ENCODE measurements at regions not wholly inside any gene's neighbourhood (a gene's known extent, or its start where the extent isn't known, plus 50 kb on each side); places are given as distances from the start of the nearest gene placed in this dataset.
"Not testable (repeated sequence)": the region's sequence is repeated elsewhere in the genome, so short reads cannot be mapped to it uniquely, and the experiment has no call there.

- no peak for DNase-seq (ENCODE audit: low read depth, low spot score)
- Histone ChIP-seq H3K4me1 (ENCODE audit: insufficient read depth, insufficient read length) (no peaks in the 10 kb centered on the region), H3K36me3 (ENCODE audit: insufficient read depth, insufficient read length, low read length) (no peaks in the 10 kb centered on the region), H3K9ac (ENCODE audit: insufficient read length, low read depth) (no peak overlapping the region), H3K4me3 (ENCODE audit: insufficient read length, low read depth) (no peak overlapping the region), H3K9me3 (ENCODE audit: insufficient read depth, low read length) (no peaks in the 10 kb centered on the region), H3K27me3 (ENCODE audit: insufficient read depth, insufficient read length) (no peaks in the 10 kb centered on the region)
- TF ChIP-seq SUZ12 (IDR thresholded peaks at IDR 0.05; ENCODE audit: extremely low read depth, insufficient read depth, insufficient read length) (no peak), YY1 (IDR thresholded peaks at IDR 0.05; ENCODE audit: insufficient read depth, insufficient read length) (no peak), ZNF274 (IDR thresholded peaks at IDR 0.05; ENCODE audit: low read depth, low read length) (no peak)
Measured at GRCh38 chr11:42772886-42773285, 538.9 kb upstream of the API5 start.

- Histone ChIP-seq H3K4me1 (ENCODE audit: insufficient read depth, insufficient read length) (no peaks in the 10 kb centered on the region), H3K4me3 (ENCODE audit: insufficient read length, low read depth) (no peak overlapping the region), H3K36me3 (ENCODE audit: insufficient read depth, insufficient read length, low read length) (no peaks in the 10 kb centered on the region), H3K27me3 (ENCODE audit: insufficient read depth, insufficient read length) (no peaks in the 10 kb centered on the region), H3K9me3 (ENCODE audit: insufficient read depth, low read length) (no peaks in the 10 kb centered on the region), H3K9ac (ENCODE audit: insufficient read length, low read depth) (no peak overlapping the region)
- no peak for DNase-seq (ENCODE audit: low read depth, low spot score)
- TF ChIP-seq YY1 (IDR thresholded peaks at IDR 0.05; ENCODE audit: insufficient read depth, insufficient read length) (no peak), ZNF274 (IDR thresholded peaks at IDR 0.05; ENCODE audit: low read depth, low read length) (no peak), SUZ12 (IDR thresholded peaks at IDR 0.05; ENCODE audit: extremely low read depth, insufficient read depth, insufficient read length) (no peak)
Measured at GRCh38 chr11:42773729-42774128, 538.1 kb upstream of the API5 start.

- no peak overlapping the region for H3K9ac ChIP-seq (ENCODE audit: insufficient read length, low read depth)
- no peak for DNase-seq (ENCODE audit: low read depth, low spot score)
- no peaks in the 10 kb centered on the region for H3K9me3 ChIP-seq (ENCODE audit: insufficient read depth, low read length)
- H3K36me3 ChIP-seq (ENCODE audit: insufficient read depth, insufficient read length, low read length) = no peaks in the 10 kb centered on the region
- no peaks in the 10 kb centered on the region for H3K4me1 ChIP-seq (ENCODE audit: insufficient read depth, insufficient read length)
- H3K4me3 ChIP-seq (ENCODE audit: insufficient read length, low read depth) = no peak overlapping the region
- H3K27me3 ChIP-seq (ENCODE audit: insufficient read depth, insufficient read length) = no peaks in the 10 kb centered on the region
- TF ChIP-seq YY1 (IDR thresholded peaks at IDR 0.05; ENCODE audit: insufficient read depth, insufficient read length) = no peak
- TF ChIP-seq SUZ12 (IDR thresholded peaks at IDR 0.05; ENCODE audit: extremely low read depth, insufficient read depth, insufficient read length) = no peak
- TF ChIP-seq ZNF274 (IDR thresholded peaks at IDR 0.05; ENCODE audit: low read depth, low read length) = no peak
Measured at GRCh38 chr11:42774567-42774966, 537.2 kb upstream of the API5 start.

GRCh38 chr11:42777776-42778175, 534.0 kb upstream of the API5 start:
- Histone ChIP-seq H3K4me1 (ENCODE audit: insufficient read depth, insufficient read length) (no peaks in the 10 kb centered on the region), H3K9me3 (ENCODE audit: insufficient read depth, low read length) (no peaks in the 10 kb centered on the region), H3K9ac (ENCODE audit: insufficient read length, low read depth) (no peak overlapping the region), H3K36me3 (ENCODE audit: insufficient read depth, insufficient read length, low read length) (no peaks in the 10 kb centered on the region), H3K4me3 (ENCODE audit: insufficient read length, low read depth) (no peak overlapping the region), H3K27me3 (ENCODE audit: insufficient read depth, insufficient read length) (no peaks in the 10 kb centered on the region)
- no peak for DNase-seq (ENCODE audit: low read depth, low spot score)
- TF ChIP-seq SUZ12 (IDR thresholded peaks at IDR 0.05; ENCODE audit: extremely low read depth, insufficient read depth, insufficient read length) = no peak
- TF ChIP-seq ZNF274 (IDR thresholded peaks at IDR 0.05; ENCODE audit: low read depth, low read length) = no peak
- no peak for TF ChIP-seq YY1 (IDR thresholded peaks at IDR 0.05; ENCODE audit: insufficient read depth, insufficient read length)

- Histone ChIP-seq H3K4me1 (ENCODE audit: insufficient read depth, insufficient read length) (no peaks in the 10 kb centered on the region), H3K27me3 (ENCODE audit: insufficient read depth, insufficient read length) (no peaks in the 10 kb centered on the region), H3K4me3 (ENCODE audit: insufficient read length, low read depth) (no peak overlapping the region), H3K9me3 (ENCODE audit: insufficient read depth, low read length) (no peaks in the 10 kb centered on the region), H3K36me3 (ENCODE audit: insufficient read depth, insufficient read length, low read length) (no peaks in the 10 kb centered on the region), H3K9ac (ENCODE audit: insufficient read length, low read depth) (no peak overlapping the region)
- TF ChIP-seq ZNF274 (IDR thresholded peaks at IDR 0.05; ENCODE audit: low read depth, low read length) (no peak), SUZ12 (IDR thresholded peaks at IDR 0.05; ENCODE audit: extremely low read depth, insufficient read depth, insufficient read length) (no peak), YY1 (IDR thresholded peaks at IDR 0.05; ENCODE audit: insufficient read depth, insufficient read length) (no peak)
- DNase-seq (ENCODE audit: low read depth, low spot score) = peak; percentile 27
Measured at GRCh38 chr11:42778193-42778592, 533.6 kb upstream of the API5 start.

- TF ChIP-seq SUZ12 (IDR thresholded peaks at IDR 0.05; ENCODE audit: extremely low read depth, insufficient read depth, insufficient read length) (no peak), ZNF274 (IDR thresholded peaks at IDR 0.05; ENCODE audit: low read depth, low read length) (no peak), YY1 (IDR thresholded peaks at IDR 0.05; ENCODE audit: insufficient read depth, insufficient read length) (no peak)
- Histone ChIP-seq H3K4me1 (ENCODE audit: insufficient read depth, insufficient read length) (no peaks in the 10 kb centered on the region), H3K36me3 (ENCODE audit: insufficient read depth, insufficient read length, low read length) (no peaks in the 10 kb centered on the region), H3K4me3 (ENCODE audit: insufficient read length, low read depth) (no peak overlapping the region), H3K9me3 (ENCODE audit: insufficient read depth, low read length) (no peaks in the 10 kb centered on the region), H3K9ac (ENCODE audit: insufficient read length, low read depth) (no peak overlapping the region), H3K27me3 (ENCODE audit: insufficient read depth, insufficient read length) (no peaks in the 10 kb centered on the region)
- DNase-seq (ENCODE audit: low read depth, low spot score) = no peak
Measured at GRCh38 chr11:42779555-42779954, 532.2 kb upstream of the API5 start.

- Histone ChIP-seq H3K9me3 (ENCODE audit: insufficient read depth, low read length) (peaks cover 3% of the 10 kb centered on the region; the same call in 1 of the 2 replicates), H3K27me3 (ENCODE audit: insufficient read depth, insufficient read length) (no peaks in the 10 kb centered on the region), H3K9ac (ENCODE audit: insufficient read length, low read depth) (no peak overlapping the region), H3K4me1 (ENCODE audit: insufficient read depth, insufficient read length) (no peaks in the 10 kb centered on the region), H3K4me3 (ENCODE audit: insufficient read length, low read depth) (no peak overlapping the region), H3K36me3 (ENCODE audit: insufficient read depth, insufficient read length, low read length) (no peaks in the 10 kb centered on the region)
- DNase-seq (ENCODE audit: low read depth, low spot score) = no peak
- no peak for TF ChIP-seq SUZ12 (IDR thresholded peaks at IDR 0.05; ENCODE audit: extremely low read depth, insufficient read depth, insufficient read length)
- TF ChIP-seq YY1 (IDR thresholded peaks at IDR 0.05; ENCODE audit: insufficient read depth, insufficient read length) = no peak
- TF ChIP-seq ZNF274 (IDR thresholded peaks at IDR 0.05; ENCODE audit: low read depth, low read length) = no peak
Measured at GRCh38 chr11:42786981-42787380, 524.8 kb upstream of the API5 start.

- H3K4me1 ChIP-seq (ENCODE audit: insufficient read depth, insufficient read length); H3K36me3 ChIP-seq (ENCODE audit: insufficient read depth, insufficient read length, low read length); H3K9ac ChIP-seq (ENCODE audit: insufficient read length, low read depth); H3K9me3 ChIP-seq (ENCODE audit: insufficient read depth, low read length); H3K4me3 ChIP-seq (ENCODE audit: insufficient read length, low read depth); H3K27me3 ChIP-seq (ENCODE audit: insufficient read depth, insufficient read length); DNase-seq (ENCODE audit: low read depth, low spot score): not testable (repeated sequence)
Measured at GRCh38 chr11:42795483-42795882, 516.3 kb upstream of the API5 start.

All from NT2/D1 (cell line).